VCaP (cell line): ENCODE measurements at regions not wholly inside any gene's neighbourhood (a gene's known extent, or its start where the extent isn't known, plus 50 kb on each side); places are given as distances from the start of the nearest gene placed in this dataset.

Experiments used
- H3K27ac ChIP-seq: fragments of 450-650 bp; 2 replicates; pipeline ENCODE4 v1.5.1; 2017
- CTCF ChIP-seq: fragments of 450-650 bp; conservative IDR thresholded peaks from 2 replicates; pipeline ENCODE4 v1.5.1; 2017; ENCODE audit warnings: mild to moderate bottlenecking, moderate library complexity

DNA sequence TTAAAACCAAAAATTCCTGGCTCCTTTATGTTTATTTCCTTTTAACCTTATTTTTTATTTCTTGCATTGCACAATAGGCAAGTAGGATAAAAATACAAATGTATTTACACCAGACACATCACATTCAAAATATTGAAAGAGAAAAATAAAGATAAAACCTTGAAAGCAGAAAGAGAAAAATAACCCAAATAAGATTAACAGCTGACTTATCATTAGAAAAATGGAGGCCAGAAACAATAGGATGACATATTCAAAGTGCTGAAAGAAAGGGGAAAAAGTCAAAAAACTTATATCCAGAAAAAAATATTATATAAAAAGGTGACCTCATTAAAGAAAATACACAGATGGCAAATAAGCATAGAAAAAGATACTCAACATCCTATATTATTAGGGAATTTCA, 459.4 kb downstream of the NUF2 start:
- H3K27ac ChIP-seq = no peak overlapping the region
- TF ChIP-seq CTCF = no peak

DNA sequence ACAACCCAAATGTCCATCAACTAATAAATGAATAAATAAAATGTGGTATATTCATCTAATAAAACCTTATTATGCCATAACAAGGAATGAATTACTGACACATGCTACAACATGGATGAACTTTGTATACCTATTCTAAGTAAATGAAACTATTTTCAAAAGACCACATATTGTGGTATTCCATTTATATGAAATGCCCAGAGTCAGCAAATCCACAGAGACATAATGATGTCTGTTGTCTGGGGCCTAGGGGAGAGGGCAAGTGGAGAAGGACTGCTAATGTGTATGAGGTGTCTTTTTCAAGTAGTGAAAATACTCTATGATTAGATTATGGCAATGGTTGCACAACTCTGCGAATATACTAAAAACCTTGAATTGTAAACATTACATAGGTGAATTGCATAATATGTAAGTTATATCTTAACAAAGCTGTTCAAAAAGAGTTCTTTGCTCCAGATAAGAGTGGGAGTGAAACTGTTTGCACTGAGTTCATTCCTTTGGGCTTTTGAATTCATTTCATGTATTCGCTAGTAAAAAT, 464.2 kb downstream of the NUF2 start:
- no peak for TF ChIP-seq CTCF
- H3K27ac ChIP-seq = no peak overlapping the region

DNA sequence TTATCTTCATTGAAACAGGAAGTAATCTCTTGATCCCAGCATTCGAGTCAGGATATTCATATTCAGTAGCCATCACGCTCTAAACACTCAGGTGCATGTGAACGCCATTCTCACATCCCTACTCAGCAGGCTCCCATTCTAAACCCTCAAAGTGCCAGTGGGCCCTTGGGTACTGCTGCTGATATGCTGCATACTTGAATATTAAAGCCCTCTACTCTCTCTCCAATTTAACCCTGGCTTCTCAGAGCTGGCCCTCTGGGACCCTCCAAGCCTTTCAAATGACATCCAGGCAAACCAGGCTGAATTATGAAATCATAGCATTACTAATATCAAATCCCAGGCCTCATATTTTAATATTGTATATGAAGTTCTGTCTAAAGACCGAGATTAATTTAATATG, 468.2 kb downstream of the NUF2 start:
- no peak overlapping the region for H3K27ac ChIP-seq
- TF ChIP-seq CTCF = no peak

DNA sequence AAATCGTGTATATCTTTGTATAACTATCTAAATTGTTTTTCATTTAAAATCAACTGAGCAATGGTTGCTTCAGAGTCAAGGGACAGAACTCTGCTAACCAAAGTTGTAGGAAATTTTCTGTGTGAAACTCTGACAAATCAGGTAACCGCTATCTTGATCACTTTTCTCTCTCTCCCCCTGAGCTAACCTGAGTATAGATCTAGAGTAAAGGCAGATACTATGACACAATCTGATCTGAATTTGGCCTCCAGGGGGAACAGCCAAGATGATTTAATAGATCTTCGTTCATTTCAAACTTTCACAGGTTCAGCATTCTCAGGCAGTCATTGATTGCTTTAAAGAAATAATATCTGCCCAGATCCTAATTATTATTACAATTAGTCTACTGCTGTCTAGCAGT, 472.8 kb downstream of the NUF2 start:
- TF ChIP-seq CTCF = no peak
- H3K27ac ChIP-seq = no peak overlapping the region

DNA sequence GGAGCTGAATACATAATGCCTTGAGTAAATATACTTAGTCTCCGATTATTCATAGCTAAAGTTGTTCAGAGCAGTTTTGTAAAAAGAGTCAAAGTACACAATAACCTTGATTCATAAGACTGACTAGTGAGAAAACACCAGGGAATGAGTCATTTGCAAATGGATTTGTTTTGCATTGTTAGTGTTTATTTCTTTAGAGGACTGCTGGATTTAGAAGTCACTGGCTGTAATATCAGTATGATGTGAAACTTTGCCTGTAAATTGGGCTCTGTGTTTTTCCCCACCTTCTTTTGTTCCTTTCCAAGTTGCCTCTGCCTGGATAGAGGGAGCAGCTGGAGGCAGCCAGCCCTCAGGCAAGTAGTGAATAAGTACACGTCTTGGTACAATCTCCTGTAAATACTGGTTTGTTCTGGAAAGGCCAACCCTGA, 474.7 kb downstream of the NUF2 start:
- no peak overlapping the region for H3K27ac ChIP-seq
- no peak for TF ChIP-seq CTCF

- TF ChIP-seq CTCF = no peak
- H3K27ac ChIP-seq = no peak overlapping the region
Measured at GRCh38 chr1:163797816-163798215, 476.1 kb downstream of the NUF2 start.

DNA sequence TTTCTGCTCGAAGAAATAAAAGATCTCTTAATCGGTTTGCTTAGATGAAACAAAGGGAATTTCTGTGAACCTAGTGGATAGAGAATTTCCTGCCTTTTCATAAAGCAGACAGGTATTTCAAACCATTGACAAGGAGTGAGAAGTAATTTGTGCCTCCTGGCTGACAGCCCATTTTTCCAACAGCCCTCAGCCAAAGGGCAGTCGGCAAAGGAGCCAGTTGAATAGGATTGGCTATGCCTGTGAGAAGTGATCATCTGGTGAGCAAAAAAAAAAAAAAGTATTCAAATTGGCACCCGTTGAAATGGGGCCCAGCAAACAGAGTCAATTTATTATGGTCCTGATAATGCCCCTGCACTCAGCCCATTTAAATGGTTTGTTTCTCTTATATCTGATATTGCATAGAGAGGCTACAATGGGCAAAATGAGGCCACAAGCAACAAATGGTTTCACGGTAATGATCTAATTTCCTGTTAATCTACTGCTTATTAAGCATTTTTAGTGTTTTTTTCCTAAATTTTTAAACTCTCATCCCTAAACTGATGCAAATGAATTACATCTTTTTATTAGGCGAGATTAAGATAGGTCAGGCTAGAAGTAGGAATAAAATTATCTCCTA, 477.5 kb downstream of the NUF2 start:
- no peak for TF ChIP-seq CTCF
- H3K27ac ChIP-seq = no peak overlapping the region
